IPS-15b (cell line): ENCODE measurements at regions not wholly inside any gene's neighbourhood (a gene's known extent, or its start where the extent isn't known, plus 50 kb on each side); places are given as distances from the start of the nearest gene placed in this dataset.

Experiments
- H3K27me3 ChIP-seq: one replicate; pipeline ENCODE4 v1.6.1; 2013; ENCODE audit warnings: low read length; ENCODE audit not compliant: control insufficient read depth, insufficient read depth
- H3K36me3 ChIP-seq: one replicate; pipeline ENCODE4 v1.6.1; 2013; ENCODE audit warnings: low read length; ENCODE audit not compliant: control insufficient read depth, insufficient read depth
- H3K4me1 ChIP-seq: one replicate; pipeline ENCODE4 v1.6.1; 2013; ENCODE audit warnings: mild to moderate bottlenecking, low read length; ENCODE audit not compliant: control insufficient read depth, insufficient read depth
- H3K4me3 ChIP-seq: one replicate; pipeline ENCODE4 v1.5.1; 2013; ENCODE audit warnings: low read depth, low read length
- H3K9ac ChIP-seq: one replicate; pipeline ENCODE4 v1.6.1; 2013; ENCODE audit warnings: low read depth, mild to moderate bottlenecking, low read length
- H3K9me3 ChIP-seq: one replicate; pipeline ENCODE4 v1.6.1; 2013; ENCODE audit warnings: mild to moderate bottlenecking, low read length; ENCODE audit not compliant: control insufficient read depth, insufficient read depth

DNA sequence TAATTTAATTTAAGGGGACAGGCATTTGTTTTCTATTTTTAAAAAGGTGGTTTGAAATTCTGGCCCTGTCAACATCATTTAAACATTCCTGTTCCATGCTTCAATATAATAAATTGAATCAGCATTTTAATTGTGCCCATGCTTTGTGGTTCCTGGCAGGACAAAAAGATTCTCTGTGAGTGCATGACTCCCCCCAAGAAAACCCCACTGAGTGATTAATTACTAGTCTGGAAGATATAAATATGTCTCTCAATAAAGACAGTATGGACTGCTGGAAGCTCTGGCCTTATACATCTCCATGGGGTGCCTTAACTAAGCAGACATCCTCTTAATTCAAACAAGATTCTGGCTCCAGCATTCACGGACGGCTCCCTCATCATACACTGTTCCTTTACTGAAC, 95.0 kb upstream of the PSMD7 start:
- Histone ChIP-seq H3K36me3 (no peaks in the 10 kb centered on the region), H3K4me3 (no peak overlapping the region), H3K9me3 (no peaks in the 10 kb centered on the region), H3K27me3 (no peaks in the 10 kb centered on the region), H3K9ac (no peak overlapping the region), H3K4me1 (no peaks in the 10 kb centered on the region)

DNA sequence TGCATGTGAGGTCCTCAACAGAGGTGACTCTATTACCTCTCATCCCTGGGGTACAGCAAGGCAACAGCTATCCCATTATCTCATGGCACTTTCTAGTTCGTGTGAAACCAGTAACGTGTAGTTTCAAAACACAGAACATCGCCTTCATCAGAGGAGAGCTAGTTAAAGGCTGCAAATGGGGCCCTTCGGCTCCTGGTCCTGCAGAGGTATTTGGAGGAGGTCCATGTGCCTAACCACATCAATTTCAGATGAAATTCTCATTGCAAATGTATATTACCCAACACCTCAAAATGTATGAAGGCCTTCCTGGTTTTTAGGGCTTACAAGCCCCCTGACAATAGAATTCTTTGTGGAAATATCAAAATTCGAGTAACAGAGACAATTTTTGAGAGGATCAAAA, 95.7 kb upstream of the PSMD7 start:
- Histone ChIP-seq H3K27me3 (no peaks in the 10 kb centered on the region), H3K4me3 (no peak overlapping the region), H3K9ac (no peak overlapping the region), H3K9me3 (no peaks in the 10 kb centered on the region), H3K4me1 (no peaks in the 10 kb centered on the region), H3K36me3 (no peaks in the 10 kb centered on the region)

DNA sequence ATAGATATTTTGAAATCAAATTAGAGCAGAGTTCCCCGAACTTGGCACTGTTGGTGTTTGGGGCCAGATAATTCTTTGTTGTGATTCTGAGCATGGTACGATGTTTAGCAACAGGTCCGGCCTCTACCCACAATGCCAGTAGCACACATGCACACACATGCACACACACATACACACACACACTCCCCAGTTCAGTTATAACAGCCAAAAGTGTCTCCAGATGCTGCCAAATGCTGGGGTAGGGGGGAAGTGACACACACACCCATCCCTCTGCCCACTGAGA, 96.8 kb upstream of the PSMD7 start:
- H3K4me1 ChIP-seq = no peaks in the 10 kb centered on the region
- no peak overlapping the region for H3K9ac ChIP-seq
- no peaks in the 10 kb centered on the region for H3K36me3 ChIP-seq
- H3K4me3 ChIP-seq = no peak overlapping the region
- no peaks in the 10 kb centered on the region for H3K27me3 ChIP-seq
- no peaks in the 10 kb centered on the region for H3K9me3 ChIP-seq

DNA sequence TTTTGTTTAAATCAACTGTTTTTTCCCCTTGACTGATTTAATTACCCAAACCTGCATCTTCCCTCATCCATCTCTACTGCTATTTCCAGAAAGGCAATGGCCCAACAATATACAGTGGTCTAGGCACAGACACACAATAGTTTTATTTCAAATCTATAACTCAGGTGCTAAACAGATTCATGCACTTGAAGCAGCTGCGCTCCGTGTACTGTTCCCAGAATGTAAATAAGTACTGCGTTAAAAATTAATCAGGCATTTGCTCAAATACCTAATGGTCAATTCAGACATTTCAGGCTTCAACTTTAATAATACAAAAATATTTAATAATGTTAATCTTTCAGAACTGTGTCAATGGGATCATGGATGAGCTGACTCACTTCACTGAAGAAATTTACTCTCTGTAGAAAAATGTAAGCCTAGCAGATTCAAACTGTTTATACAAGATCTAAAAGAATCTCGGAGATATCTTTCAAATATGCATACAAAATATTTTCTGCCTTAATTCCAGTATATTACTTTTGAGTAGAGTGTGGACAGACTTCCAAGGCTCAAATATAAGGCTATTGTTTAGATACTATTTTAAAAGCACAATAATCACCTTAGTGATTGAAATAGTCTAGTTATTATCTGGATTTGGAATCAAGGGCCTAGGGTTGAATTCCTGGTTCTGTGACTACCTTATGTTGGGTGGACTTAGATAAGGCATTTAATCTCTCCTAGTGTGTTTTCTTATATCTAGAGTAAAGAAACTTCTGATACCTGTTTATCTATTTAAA, 97.4 kb upstream of the PSMD7 start:
- H3K4me1 ChIP-seq = no peaks in the 10 kb centered on the region

DNA sequence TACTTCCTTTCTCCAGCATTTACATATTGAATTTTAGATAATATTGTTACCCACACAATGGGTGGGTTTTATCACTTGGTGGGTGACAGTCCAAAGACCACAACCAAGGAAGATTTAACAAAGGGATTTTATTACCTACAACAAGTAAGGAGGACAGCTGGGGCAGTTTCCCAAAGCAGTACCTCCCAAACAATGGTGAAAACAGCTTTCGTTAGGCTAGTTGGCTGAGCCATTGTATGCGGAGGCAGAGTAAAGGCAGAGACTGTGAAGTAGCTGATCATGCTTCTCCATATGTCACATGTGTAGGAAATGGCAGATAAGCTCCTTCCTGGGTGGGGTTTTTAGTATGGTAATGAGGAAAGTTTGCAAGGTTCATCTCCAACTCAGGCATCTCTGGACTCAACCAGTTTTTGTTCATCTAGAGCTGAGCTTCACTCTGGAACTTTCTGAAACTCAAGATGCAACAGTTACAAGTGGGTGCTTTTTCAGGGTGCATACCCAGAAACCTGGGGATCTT, 104.3 kb upstream of the PSMD7 start:
- Histone ChIP-seq H3K27me3 (no peaks in the 10 kb centered on the region), H3K9me3 (no peaks in the 10 kb centered on the region), H3K4me3 (no peak overlapping the region), H3K36me3 (no peaks in the 10 kb centered on the region), H3K4me1 (no peaks in the 10 kb centered on the region), H3K9ac (no peak overlapping the region)

More for the DNA sequence above, 97.4 kb upstream of the PSMD7 start:
- H3K9me3 ChIP-seq = no peaks in the 10 kb centered on the region
- no peak overlapping the region for H3K9ac ChIP-seq
- H3K27me3 ChIP-seq = no peaks in the 10 kb centered on the region
- no peaks in the 10 kb centered on the region for H3K36me3 ChIP-seq
- no peak overlapping the region for H3K4me3 ChIP-seq

DNA sequence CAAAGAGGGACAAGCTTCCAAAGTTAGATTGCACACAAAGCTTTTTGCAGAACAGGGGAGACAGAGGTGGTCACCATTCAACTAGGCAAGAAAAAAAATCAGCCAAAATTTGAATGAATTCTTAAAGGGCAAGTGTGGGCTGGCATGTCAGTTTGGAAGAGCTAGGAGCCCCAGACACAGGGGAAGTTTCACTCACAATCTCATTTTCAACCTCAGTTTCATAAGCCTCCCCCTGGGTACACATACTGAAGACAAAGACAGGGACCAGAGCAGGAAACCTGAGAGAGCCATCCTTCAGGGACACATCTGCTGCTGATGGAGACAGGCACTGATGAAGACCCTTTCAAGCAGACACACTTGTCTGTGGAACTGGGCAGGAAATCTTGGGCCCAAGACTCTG, 106.3 kb upstream of the PSMD7 start:
- H3K27me3 ChIP-seq = no peaks in the 10 kb centered on the region
- no peaks in the 10 kb centered on the region for H3K4me1 ChIP-seq
- H3K36me3 ChIP-seq = no peaks in the 10 kb centered on the region
- no peaks in the 10 kb centered on the region for H3K9me3 ChIP-seq
- H3K4me3 ChIP-seq = no peak overlapping the region
- H3K9ac ChIP-seq = no peak overlapping the region

DNA sequence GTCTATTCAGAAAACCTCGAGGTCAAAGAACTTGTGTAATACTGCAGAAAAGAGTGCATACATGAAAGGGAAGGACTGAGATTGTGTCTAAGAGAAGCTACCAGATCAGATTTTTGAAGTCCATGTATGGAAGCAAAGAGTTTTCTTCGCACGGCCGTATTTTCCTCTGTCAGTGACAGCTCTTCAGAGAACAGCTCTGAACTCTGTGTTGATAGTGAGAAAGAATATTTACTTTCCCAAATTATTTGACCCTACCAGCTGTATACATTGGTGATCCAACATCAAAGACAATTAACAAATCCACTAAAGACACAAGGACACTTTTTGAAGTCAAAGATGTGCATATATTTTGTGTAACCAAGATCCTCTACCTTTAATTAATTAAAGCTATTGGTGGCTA, 107.8 kb upstream of the PSMD7 start:
- H3K4me1 ChIP-seq = no peaks in the 10 kb centered on the region
- no peaks in the 10 kb centered on the region for H3K27me3 ChIP-seq
- no peak overlapping the region for H3K9ac ChIP-seq
- H3K9me3 ChIP-seq = no peaks in the 10 kb centered on the region
- no peaks in the 10 kb centered on the region for H3K36me3 ChIP-seq
- H3K4me3 ChIP-seq = no peak overlapping the region

DNA sequence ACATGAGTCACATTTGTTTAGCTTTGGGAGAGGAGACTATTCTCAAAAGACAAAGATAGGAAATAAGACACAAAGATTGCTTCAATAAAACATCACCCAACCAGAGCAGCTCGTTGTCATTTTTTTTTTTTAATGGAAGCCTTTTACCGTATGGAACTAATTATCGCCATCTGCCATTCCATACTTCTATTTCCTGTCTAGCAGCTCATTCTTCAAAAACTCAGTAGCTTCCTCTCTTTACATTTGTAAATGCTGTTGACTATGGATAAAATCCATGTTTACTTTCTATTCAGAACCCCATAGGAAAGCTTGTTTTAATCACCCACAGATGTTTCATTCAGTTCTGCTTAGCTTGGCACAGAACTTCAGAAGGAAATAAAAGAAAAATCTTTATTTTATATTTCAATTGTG, 110.0 kb upstream of the PSMD7 start:
- no peaks in the 10 kb centered on the region for H3K27me3 ChIP-seq
- no peak overlapping the region for H3K4me3 ChIP-seq
- H3K9ac ChIP-seq = no peak overlapping the region
- H3K36me3 ChIP-seq = no peaks in the 10 kb centered on the region
- no peaks in the 10 kb centered on the region for H3K9me3 ChIP-seq
- no peaks in the 10 kb centered on the region for H3K4me1 ChIP-seq

DNA sequence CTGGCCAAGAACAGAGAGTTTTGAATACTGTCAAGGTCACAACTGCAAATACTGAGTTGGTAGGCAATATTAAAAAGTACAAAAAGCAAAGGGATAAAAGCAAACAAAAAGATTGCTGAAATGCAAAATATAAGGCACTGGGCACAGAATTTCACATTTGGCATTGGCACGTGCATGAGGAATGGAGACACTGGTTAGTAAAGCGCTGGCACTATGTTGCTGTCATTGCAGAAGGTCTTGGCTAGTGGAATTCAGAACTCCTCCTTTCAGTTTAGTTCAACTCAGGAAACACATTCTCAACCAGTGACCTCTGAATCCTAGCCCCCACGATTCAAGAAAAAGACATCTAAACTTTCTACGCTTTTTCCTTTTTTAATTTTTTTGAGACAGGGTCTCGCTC, 111.8 kb upstream of the PSMD7 start:
- Histone ChIP-seq H3K27me3 (no peaks in the 10 kb centered on the region), H3K9ac (no peak overlapping the region), H3K9me3 (no peaks in the 10 kb centered on the region), H3K4me1 (no peaks in the 10 kb centered on the region), H3K36me3 (no peaks in the 10 kb centered on the region), H3K4me3 (no peak overlapping the region)

DNA sequence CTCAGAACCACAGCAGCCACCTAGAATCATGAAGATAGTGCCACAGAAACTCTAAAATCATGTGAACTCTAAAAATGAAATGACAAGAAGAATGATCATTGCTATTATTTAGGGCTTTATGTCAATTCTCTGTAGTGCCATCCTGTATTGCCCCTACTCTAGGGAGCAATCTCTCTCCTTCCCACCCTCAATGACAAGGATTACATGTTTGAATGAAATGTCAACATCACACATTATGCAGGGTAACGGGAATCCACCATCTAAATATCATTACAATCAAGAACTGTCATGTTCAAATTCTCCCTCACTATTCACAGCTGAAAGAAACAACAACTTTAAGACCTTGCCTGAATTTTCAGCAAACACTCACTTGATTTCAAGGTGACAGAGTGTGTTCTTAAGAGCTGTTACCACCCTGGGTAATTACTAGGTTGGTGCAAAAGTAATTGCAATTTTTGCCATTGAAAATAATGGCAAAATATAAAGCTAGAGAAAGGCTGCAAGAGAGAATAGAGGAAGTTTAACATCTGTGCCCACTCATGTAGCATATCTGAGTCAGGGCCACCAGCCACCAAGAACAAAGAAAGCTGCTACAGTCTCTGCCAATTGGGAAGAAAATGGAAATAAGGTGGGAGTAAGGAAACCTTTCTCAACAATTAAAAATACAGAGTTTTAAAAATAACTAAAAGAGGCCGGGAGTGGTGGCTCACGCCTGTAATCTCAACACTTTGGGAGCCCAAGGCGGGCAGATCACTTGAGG, 112.8 kb upstream of the PSMD7 start:
- Histone ChIP-seq H3K9me3 (no peaks in the 10 kb centered on the region), H3K9ac (no peak overlapping the region), H3K4me3 (no peak overlapping the region), H3K27me3 (no peaks in the 10 kb centered on the region), H3K36me3 (no peaks in the 10 kb centered on the region), H3K4me1 (no peaks in the 10 kb centered on the region)

DNA sequence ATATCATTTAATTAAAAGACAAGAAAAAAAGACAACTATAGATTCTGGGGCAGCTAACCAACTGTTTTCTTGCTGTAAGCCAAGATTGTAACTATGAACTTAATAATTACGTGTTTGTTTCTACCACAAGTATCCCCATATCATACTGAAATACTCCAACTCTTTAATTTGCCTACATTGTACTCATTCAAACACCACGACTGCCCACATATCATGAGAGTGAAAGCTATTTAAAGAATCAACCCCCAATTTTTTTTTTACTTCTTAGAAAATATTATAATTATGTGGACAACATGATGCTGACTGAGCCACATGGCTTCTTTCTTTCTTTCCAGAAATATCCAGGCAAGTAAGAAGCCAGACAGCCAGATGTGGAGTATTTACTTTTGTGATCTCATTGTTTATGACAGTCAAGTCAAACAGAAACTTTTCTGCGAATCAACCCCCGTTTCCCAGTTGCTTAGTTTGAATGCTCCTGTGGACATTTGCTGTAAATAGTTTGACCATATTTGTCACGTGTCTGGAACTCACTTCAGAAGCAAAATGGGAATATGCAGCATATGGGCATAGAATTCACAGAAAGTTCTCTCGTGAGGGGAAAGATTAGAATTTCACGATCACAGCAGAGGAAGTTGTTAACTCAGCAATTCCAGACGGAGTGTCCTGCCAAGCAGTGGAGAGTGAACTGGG, 126.8 kb upstream of the PSMD7 start:
- Histone ChIP-seq H3K4me1 (no peaks in the 10 kb centered on the region), H3K27me3 (no peaks in the 10 kb centered on the region), H3K9me3 (no peaks in the 10 kb centered on the region), H3K4me3 (no peak overlapping the region), H3K9ac (no peak overlapping the region), H3K36me3 (no peaks in the 10 kb centered on the region)

DNA sequence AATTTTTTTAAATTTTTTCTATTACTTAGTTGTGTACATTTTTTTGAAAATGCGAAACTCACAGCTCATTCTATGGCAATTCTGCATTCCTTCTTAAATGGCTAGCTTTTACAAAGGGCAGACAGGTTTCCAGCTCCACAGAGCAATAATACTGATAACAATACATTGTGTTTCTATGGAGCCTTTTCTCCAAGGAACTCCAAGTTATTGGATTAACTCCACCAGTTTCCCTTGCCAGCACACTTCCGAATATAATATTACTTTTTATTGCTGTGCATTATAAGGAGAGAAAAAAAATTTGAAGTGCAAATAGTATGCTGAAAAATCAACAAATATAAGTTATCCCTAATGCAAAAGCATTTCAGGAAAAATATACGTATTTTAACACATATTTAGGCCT, 127.5 kb upstream of the PSMD7 start:
- H3K9me3 ChIP-seq = no peaks in the 10 kb centered on the region
- no peaks in the 10 kb centered on the region for H3K27me3 ChIP-seq
- H3K4me1 ChIP-seq = no peaks in the 10 kb centered on the region
- H3K36me3 ChIP-seq = no peaks in the 10 kb centered on the region
- no peak overlapping the region for H3K4me3 ChIP-seq
- no peak overlapping the region for H3K9ac ChIP-seq
